Ectodermal cell (in vitro differentiated cells): ENCODE measurements at regions not wholly inside any gene's neighbourhood (a gene's known extent, or its start where the extent isn't known, plus 50 kb on each side); places are given as distances from the start of the nearest gene placed in this dataset.

Source experiments
- H3K27ac ChIP-seq: 2 replicates; pipeline ENCODE4 v1.7.0; 2013; ENCODE audit warnings: mild to moderate bottlenecking, low read depth, low read length; ENCODE audit not compliant: insufficient read depth, poor library complexity, severe bottlenecking
- H3K27me3 ChIP-seq: 2 replicates; pipeline ENCODE4 v1.7.0; 2013; ENCODE audit warnings: mild to moderate bottlenecking, low read length; ENCODE audit not compliant: insufficient read depth, control insufficient read depth, poor library complexity, severe bottlenecking
- H3K36me3 ChIP-seq: one replicate; pipeline ENCODE4 v1.7.0; 2013; ENCODE audit warnings: low read length; ENCODE audit not compliant: control insufficient read depth, insufficient read depth
- H3K4me1 ChIP-seq: one replicate; pipeline ENCODE4 v1.7.0; 2013; ENCODE audit warnings: low read length; ENCODE audit not compliant: control insufficient read depth, insufficient read depth
- H3K4me3 ChIP-seq: 2 replicates; pipeline ENCODE4 v1.7.0; 2013; ENCODE audit warnings: low read depth, low read length, control low read depth; ENCODE audit not compliant: insufficient read depth
- H3K9me3 ChIP-seq: 2 replicates; pipeline ENCODE4 v1.7.0; 2013; ENCODE audit warnings: mild to moderate bottlenecking, low read length, moderate library complexity; ENCODE audit not compliant: control insufficient read depth
- WGBS, 2 experiments: methylation state at CpG; one replicate each; pipeline ENCODE4 v1.1.7; 2013; ENCODE audit warnings: missing lambda C conversion rate in 2 of 2; 5-methylcytosine and 5-hydroxymethylcytosine counted together

DNA sequence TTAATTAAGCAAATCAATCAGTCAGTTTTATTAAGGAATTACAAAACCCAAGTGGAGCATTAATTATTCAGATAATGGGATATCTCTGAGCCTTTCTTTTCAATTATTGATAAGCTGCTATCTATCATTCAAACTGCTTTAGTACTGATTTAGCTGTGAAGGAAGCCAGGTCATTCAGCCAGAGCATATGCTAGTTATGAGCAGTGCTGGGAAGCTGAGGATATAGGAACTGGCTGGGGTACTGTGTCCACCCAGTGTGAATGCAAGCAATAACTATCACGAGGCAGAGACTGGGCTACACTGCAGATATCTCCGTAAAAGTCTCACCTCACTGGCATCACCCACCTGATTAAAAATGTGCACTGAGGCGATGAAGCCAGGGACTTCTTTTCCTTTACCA is 496.7 kb upstream of the PIK3C3 start:
- H3K36me3 ChIP-seq = no peaks in the 10 kb centered on the region
- no peaks in the 10 kb centered on the region for H3K9me3 ChIP-seq
- H3K27ac ChIP-seq = no peak overlapping the region
- H3K27me3 ChIP-seq = no peaks in the 10 kb centered on the region
- H3K4me1 ChIP-seq = no peaks in the 10 kb centered on the region
- WGBS, 2 experiments = 86 to 92% methylated on average over 3 of the region's 3 CpGs
- H3K4me3 ChIP-seq = no peak overlapping the region

DNA sequence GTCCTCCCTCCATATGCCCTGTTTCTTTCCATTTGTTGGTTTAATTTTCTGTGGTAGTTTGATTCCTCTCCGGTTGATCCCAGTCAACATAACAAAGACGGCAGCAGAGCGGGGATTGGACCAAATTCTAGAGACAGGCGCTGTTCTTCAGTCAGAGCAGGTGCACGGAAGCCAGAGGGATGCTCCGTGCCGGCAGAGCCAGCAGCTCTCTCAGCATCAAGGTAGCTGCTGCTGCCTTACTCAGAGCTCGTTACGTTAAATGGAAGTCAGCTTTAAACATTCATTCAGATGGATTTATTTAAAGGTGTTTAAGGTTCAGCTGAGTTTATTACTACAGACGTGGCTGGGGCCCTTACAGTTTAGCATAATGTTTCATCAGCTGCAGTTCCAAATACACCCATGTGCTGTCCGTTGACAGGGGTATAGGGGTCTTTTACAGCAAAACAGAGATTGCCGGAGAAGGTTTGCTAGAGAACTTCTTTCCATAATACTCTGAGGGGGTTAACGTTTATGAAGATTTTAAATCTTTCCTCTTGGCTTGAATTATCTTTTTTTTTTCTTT is 497.2 kb upstream of the PIK3C3 start:
- Histone ChIP-seq H3K27me3 (no peaks in the 10 kb centered on the region), H3K9me3 (no peaks in the 10 kb centered on the region), H3K4me3 (no peak overlapping the region), H3K27ac (no peak overlapping the region), H3K36me3 (no peaks in the 10 kb centered on the region), H3K4me1 (no peaks in the 10 kb centered on the region)
- WGBS, 2 experiments = 84 to 90% methylated on average over 12 to 13 of the region's 13 CpGs

DNA sequence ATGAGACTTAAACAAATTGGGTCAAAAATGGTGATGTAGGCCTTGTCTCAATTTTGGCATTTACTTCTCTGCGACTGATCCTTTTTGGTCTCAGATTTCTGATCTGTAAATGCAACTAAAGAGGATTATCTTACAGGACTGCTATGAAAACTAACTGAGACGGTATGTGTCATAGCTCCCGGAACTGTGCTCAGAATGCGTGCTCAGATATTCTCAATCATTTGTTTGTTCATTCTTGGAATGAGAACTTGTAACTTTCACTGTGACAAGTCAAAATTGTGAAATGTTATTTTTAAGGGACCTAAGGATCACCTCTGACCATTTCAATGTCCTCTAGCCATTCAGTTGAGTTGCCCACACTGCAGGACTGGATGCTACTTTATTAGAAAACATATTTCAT is 498.2 kb upstream of the PIK3C3 start:
- no peaks in the 10 kb centered on the region for H3K36me3 ChIP-seq
- H3K9me3 ChIP-seq = no peaks in the 10 kb centered on the region
- H3K4me1 ChIP-seq = no peaks in the 10 kb centered on the region
- WGBS, 2 experiments = 97% methylated on average over 4 of the region's 4 CpGs
- H3K4me3 ChIP-seq = no peak overlapping the region
- no peaks in the 10 kb centered on the region for H3K27me3 ChIP-seq
- H3K27ac ChIP-seq = no peak overlapping the region

DNA sequence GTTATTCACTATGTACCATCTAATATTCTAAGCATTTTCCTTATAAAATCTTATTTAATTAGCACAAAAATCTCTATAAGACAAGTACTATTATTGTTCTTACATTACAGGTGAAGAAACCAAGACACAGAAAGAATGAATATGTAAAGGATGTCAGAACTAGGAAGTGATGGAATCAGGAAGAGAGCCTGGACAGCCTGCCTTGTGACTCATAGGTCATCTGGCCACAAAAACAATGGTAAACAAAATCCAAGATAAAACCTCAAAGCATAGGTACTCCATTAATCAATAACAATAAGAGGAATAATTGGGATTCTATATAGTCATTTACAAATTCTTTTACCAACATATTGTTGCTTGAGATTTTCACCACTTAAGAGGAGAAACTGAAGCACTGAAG is 505.4 kb upstream of the PIK3C3 start:
- H3K9me3 ChIP-seq = no peaks in the 10 kb centered on the region
- H3K4me1 ChIP-seq = no peaks in the 10 kb centered on the region
- H3K27ac ChIP-seq = no peak overlapping the region
- H3K27me3 ChIP-seq = no peaks in the 10 kb centered on the region
- no peak overlapping the region for H3K4me3 ChIP-seq
- no peaks in the 10 kb centered on the region for H3K36me3 ChIP-seq

DNA sequence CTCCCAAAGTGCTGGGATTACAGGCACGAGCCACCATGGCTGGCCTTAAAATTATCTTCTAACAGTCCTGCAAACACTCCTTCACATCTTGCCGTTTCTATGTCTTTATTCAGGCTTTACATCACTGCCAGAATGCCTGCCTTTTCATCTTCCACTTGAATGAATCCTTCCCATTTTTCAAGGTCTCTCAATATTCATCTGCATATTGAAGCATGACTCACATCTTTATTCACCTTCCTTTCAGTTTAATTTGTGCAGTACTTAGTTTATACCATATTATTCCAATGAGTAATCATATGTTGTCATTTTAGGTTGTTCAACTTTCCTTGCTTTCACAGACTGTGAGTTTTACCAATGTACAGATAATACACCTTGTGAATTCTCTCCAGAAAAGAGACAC is 510.1 kb upstream of the PIK3C3 start:
- Histone ChIP-seq H3K4me1 (no peaks in the 10 kb centered on the region), H3K9me3 (no peaks in the 10 kb centered on the region), H3K4me3 (no peak overlapping the region), H3K27ac (no peak overlapping the region), H3K36me3 (no peaks in the 10 kb centered on the region), H3K27me3 (no peaks in the 10 kb centered on the region)
- WGBS, 2 experiments = 87 to 93% methylated on average over 2 of the region's 2 CpGs

DNA sequence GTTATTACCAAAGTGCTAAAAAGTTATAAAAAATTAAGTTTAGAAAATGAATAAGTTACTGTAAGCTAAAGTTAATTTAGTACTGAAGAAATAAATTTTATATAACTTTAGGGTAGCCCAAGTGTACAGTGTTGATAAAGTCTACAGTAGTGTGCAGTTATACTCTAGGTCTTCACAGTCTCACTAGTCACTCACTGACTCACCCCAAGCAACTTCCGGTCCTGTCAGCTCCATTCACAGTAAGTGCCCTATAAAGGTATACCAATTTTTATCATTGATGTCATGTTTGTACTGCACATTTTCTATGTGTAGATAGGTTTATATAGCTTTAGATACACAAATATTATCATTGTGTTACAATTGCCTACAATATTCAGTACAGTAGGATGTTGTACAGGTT is 518.3 kb upstream of the PIK3C3 start:
- H3K27me3 ChIP-seq = no peaks in the 10 kb centered on the region
- H3K36me3 ChIP-seq = no peaks in the 10 kb centered on the region
- H3K4me3 ChIP-seq = no peak overlapping the region
- no peak overlapping the region for H3K27ac ChIP-seq
- no peaks in the 10 kb centered on the region for H3K9me3 ChIP-seq
- no peaks in the 10 kb centered on the region for H3K4me1 ChIP-seq
- WGBS, 2 experiments = 80% methylated on average over 1 of the region's 1 CpG; no CpG with 5 or more reads in 1 of the 2 experiments

DNA sequence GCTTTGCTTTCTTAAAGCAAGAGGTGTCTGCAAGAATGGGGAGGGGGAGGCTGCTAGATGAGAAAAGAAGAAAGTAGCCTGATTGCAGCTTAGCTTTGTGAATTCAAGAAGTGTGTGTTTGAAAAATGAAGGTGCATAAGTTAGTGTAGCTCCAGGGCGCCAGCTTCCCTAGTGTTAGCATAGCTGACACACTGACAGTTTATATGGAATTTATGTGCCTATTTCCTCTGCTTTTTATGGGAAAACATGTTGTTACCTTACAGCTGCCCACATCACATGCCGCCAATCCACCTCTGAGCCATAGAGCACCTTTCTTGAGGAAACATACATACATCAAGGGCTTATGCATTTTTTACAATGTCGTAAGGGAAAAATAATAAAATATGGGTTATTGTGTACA is 536.4 kb upstream of the PIK3C3 start:
- 90 to 91% methylated on average over 1 to 2 of the region's 3 CpGs for WGBS, 2 experiments
- no peak overlapping the region for H3K27ac ChIP-seq
- H3K9me3 ChIP-seq = no peaks in the 10 kb centered on the region
- no peaks in the 10 kb centered on the region for H3K36me3 ChIP-seq
- H3K4me1 ChIP-seq = no peaks in the 10 kb centered on the region
- no peaks in the 10 kb centered on the region for H3K27me3 ChIP-seq
- no peak overlapping the region for H3K4me3 ChIP-seq

DNA sequence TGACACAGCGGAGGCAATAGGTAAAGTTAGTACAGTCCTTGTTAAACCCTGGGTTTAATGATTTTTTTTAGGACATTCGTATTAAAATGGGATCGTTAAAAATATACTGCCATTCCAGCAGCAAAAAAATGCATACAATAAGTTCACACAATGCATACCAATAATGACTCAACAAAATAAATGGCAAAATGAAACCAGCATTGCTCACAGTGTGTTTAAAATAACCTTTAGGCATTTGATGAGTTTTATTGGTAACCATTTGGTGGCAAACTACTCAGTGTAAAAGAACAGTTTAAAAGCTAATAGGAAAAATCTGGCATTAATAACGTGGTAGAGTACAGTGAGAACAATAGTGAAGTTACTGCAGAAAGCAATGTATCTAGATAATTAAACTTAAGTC is 539.0 kb upstream of the PIK3C3 start:
- Histone ChIP-seq H3K4me3 (no peak overlapping the region), H3K27me3 (no peaks in the 10 kb centered on the region), H3K27ac (no peak overlapping the region), H3K9me3 (no peaks in the 10 kb centered on the region), H3K4me1 (no peaks in the 10 kb centered on the region), H3K36me3 (no peaks in the 10 kb centered on the region)
- 92 to 100% methylated on average over 1 to 4 of the region's 4 CpGs for WGBS, 2 experiments

DNA sequence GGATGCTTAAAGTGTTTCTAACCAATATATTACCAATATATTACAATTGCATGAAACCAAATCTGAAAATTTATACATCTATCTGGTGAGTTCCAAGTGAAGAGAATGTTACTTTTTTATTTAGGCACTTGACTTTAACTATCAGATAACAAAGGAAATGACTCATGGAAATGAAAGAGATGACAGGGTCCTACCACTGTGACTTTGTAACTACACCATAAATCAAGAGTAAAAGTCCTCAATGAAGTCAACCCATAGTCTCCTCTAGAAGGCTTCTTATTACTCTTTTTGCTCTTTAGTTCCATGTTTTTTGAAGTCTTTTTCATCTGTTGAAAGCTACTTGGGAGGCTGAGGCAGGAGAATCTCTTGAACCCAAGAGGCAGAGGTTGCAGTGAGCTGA is 545.0 kb upstream of the PIK3C3 start:
- no peaks in the 10 kb centered on the region for H3K27me3 ChIP-seq
- H3K27ac ChIP-seq = no peak overlapping the region
- no peaks in the 10 kb centered on the region for H3K9me3 ChIP-seq
- H3K4me3 ChIP-seq = no peak overlapping the region
- no peaks in the 10 kb centered on the region for H3K4me1 ChIP-seq
- no peaks in the 10 kb centered on the region for H3K36me3 ChIP-seq

DNA sequence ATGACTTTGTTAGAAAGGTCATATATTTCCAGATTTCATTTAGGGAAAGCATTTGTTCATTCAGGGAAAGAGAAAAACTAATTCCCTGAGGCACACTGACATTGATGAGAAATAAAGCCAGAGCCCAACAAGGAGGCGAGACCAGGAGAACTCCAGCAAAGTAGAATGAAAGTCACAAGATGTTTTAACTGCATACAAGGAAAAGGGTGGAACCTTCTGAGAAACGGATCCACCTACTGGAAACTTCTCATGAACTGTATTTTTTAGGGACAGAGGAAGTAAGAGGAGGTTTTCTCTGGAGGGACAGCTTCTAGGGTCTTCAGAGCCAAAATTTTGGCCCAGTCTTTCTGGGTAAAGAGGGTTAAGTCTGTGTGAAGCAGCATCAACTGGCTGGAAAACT is 548.2 kb upstream of the PIK3C3 start:
- H3K27me3 ChIP-seq = no peaks in the 10 kb centered on the region
- H3K9me3 ChIP-seq = no peaks in the 10 kb centered on the region
- WGBS, 2 experiments = 94 to 96% methylated on average over 2 of the region's 2 CpGs
- H3K4me1 ChIP-seq = no peaks in the 10 kb centered on the region
- no peak overlapping the region for H3K4me3 ChIP-seq
- no peak overlapping the region for H3K27ac ChIP-seq
- no peaks in the 10 kb centered on the region for H3K36me3 ChIP-seq

DNA sequence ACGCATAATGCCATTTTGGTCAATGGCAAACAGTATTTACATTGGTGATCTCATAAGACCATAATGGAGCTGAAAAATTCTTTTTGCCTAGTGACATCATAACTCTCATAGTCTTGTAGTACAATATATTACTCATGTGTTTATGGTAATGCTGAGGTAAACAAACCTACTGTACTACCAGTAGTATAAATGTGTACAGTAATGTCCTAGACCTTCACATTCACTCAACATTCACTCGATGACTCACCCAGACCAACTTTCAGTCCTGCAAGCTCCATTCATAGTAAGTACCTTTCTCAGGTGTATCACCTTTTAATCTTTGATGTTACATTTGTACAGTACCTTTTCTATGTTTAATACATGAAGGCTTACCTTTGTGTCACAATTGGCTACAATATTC is 558.2 kb upstream of the PIK3C3 start:
- Histone ChIP-seq H3K4me3 (no peak overlapping the region), H3K36me3 (no peaks in the 10 kb centered on the region), H3K27me3 (no peaks in the 10 kb centered on the region), H3K27ac (no peak overlapping the region), H3K9me3 (no peaks in the 10 kb centered on the region), H3K4me1 (no peaks in the 10 kb centered on the region)
- 93 to 100% methylated on average over 1 to 2 of the region's 2 CpGs for WGBS, 2 experiments
